Germinal center (tissue), 1 donor: ENCODE measurements at regions not wholly inside any gene's neighbourhood (a gene's known extent, or its start where the extent isn't known, plus 50 kb on each side); places are given as distances from the start of the nearest gene placed in this dataset.

Source experiments
- DNase-seq: peaks from one replicate; pipeline ENCODE4 v3.0.0; 2012; ENCODE audit warnings: mixed read lengths, low spot score

DNA sequence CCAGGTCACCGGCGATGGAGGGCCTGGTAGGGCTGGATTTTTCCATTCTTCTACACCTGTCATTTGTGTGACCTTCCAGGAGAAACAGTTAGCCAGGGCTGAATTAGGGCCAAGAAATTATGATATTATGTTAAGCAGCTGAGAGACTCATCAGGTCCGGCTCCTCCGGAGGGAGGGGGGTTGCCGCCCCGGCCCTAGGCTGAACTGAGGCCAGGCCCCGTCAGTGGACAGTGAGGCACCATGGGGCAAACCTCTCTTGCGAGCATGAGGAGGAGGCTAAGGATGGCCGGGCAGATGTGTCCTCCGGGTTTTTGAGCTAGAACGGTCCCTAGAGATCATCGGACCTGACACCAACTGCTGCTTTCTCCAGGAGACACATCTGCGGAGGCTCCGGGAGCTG is 150.1 kb downstream of the SOX11 start:
- DNase-seq, result no peak

GRCh38 chr2:5845798-5846330 is 153.7 kb downstream of the SOX11 start:
- DNase-seq, result no peak

- no peak for DNase-seq
Measured at GRCh38 chr2:5846881-5847280, 154.7 kb downstream of the SOX11 start.

- no peak for DNase-seq
Measured at GRCh38 chr2:5849562-5849961, 157.4 kb downstream of the SOX11 start.

- no peak for DNase-seq
Measured at GRCh38 chr2:5851410-5851809, 159.2 kb downstream of the SOX11 start.

GRCh38 chr2:5854797-5855196 is 162.6 kb downstream of the SOX11 start:
- DNase-seq, result no peak

DNA sequence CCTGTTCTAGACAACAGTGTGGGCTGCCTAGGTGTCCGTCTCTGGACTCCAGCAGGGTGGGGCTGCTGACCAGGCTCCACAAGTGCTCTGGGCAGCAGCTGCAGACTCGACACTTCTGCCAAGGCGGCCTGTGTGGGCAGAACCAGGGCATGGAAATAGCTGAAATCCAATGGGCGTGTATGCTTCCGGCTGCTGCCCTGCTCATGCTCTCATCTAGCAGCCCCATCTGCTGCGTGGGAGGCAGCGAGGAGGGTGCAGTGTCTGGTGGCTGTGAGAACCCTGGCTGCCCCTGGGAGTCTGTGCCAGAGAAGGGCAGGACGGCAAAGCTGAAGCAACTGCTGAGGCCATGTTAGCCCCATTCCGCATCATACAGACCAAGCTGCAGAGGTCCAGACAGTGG is 174.9 kb downstream of the SOX11 start:
- no peak for DNase-seq

DNA sequence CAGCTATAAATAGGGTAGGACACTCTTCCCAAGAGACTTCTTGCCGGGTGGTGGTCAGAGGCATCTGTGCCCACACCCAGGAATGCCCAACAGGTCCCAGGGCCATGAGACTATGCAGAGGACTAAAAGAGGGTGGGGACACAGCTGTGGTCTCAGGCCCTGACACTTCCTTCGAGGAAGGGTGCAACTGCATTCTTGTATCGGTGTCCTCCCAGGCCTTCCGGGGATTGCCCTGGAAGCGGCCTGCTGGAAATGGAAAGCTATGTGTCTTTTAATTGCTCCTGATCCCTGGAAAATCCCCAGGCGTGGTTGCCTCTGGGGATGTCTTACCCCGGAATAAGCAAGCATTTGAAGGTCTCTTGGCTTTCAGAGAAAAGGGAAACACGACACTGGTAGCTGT is 176.7 kb downstream of the SOX11 start:
- no peak for DNase-seq

GRCh38 chr2:5869936-5870335 is 177.8 kb downstream of the SOX11 start:
- no peak for DNase-seq

DNA sequence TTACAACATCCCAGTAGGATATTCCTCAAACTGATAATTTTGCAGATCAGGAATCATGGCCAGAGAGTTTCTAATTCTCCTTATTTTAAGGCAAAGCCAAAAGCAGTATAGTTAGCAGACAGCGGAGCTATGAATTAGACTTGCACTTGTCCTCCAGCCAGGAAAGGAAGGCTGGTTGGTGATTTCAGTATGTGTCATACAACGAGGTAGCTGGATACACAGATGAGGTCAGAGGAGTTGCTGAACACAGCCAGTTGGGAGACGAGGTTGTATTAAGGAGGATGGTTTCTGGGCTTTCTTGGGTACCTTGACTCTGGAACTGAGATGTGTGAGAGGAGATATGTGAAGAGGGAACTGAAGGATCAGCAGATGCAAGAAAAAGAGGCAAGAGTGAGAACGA is 185.2 kb downstream of the SOX11 start:
- no peak for DNase-seq

DNA sequence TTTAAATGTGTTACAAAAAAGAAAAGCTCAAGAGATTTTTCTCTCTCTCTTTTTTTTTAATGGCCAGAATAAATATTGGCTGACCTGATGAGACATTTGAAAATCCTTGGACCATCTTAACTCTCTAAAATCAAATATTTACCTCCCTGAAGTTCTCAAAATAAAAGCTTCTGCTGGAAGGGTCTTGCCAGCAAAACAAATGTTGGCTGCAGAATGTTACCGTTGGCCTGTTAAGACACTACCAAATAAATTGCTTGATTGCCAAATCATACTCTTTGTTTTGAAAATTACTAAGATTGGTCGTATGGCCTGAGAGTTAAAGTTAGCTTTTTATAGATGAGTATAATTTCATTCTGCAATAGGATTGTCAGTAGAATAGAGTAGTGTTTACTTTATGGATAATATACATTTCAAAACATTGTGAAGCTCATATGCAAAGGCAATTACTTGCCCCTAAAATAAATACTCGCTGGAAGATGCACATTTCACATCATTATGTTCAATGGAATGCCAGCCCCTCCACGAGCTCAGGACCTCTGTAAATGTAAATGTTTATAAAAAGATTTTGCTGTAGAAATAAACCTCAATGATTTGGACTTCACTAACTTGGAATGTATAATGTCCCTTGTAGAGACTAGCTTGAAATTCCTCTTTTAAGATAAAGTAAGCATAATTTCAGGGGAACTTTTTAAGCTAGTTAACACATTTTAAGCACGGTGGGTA is 193.4 kb downstream of the SOX11 start:
- no peak for DNase-seq

DNA sequence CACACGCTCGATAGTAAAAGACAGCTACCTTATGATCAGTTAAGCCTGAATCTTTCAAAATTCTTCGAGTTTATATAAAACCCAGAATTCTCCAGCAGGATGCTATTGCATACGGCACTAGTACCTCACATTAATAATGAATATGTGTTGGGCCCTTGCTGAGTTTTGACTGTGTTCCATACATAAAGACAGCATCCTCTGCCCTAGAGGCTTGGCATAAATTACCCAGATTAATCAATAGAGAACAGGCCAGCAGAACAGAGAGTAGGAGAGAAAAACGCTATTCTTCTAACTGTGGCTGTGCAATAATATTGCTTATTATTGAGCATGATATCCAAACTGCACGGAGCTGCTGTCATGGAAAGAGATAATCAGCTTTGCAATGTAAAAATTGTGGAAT is 194.3 kb downstream of the SOX11 start:
- no peak for DNase-seq

DNA sequence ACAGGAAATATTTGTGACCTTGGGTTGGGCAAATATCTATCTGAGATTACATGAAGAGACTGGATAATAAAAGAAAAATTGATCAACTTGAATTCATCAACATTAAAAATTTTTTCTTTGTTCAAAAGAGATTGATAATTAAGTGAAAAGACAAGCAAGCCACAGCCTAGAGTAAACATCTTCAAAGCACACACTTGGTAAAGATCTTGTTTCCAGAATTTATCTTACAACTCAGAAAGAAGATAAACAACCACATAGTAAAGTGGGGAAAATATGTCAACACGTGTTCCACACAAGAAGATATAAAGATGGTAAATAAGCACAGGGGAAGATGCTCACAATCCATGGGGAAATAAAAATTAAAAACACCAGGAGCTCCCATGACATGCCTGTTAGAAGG is 195.9 kb downstream of the SOX11 start:
- no peak for DNase-seq

- no peak for DNase-seq
Measured at GRCh38 chr2:5889519-5889918, 197.3 kb downstream of the SOX11 start.

GRCh38 chr2:5894355-5894754 is 202.2 kb downstream of the SOX11 start:
- no peak for DNase-seq

GRCh38 chr2:5895284-5895683 is 203.1 kb downstream of the SOX11 start:
- DNase-seq, result no peak

- no peak for DNase-seq
Measured at GRCh38 chr2:5897249-5897648, 205.1 kb downstream of the SOX11 start.

DNA sequence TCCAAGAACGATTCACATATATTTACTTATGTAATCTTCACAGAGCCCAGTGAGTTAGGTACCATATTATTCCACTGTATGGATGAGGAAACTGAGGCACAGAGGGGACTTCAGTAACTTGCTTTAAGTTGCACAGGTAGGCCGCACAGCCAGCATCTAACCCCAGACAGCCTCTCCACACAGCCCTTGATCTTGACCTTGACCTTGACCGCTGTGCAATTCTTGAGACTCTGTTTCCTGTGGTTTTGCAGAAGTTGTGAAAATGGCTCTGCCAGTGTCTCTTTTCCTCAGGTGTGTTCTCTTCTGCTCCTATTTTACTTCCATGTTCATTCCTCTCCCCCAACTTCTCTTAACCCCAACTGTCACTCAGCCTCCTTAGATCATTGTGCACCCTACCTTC is 206.5 kb downstream of the SOX11 start:
- no peak for DNase-seq

GRCh38 chr2:5905661-5906060 is 213.5 kb downstream of the SOX11 start:
- no peak for DNase-seq

- no peak for DNase-seq
Measured at GRCh38 chr2:5908071-5908470, 215.9 kb downstream of the SOX11 start.

GRCh38 chr2:5911718-5912117 is 219.5 kb downstream of the SOX11 start:
- no peak for DNase-seq

- DNase-seq, result no peak
Measured at GRCh38 chr2:5913711-5914395, 221.7 kb downstream of the SOX11 start.

DNA sequence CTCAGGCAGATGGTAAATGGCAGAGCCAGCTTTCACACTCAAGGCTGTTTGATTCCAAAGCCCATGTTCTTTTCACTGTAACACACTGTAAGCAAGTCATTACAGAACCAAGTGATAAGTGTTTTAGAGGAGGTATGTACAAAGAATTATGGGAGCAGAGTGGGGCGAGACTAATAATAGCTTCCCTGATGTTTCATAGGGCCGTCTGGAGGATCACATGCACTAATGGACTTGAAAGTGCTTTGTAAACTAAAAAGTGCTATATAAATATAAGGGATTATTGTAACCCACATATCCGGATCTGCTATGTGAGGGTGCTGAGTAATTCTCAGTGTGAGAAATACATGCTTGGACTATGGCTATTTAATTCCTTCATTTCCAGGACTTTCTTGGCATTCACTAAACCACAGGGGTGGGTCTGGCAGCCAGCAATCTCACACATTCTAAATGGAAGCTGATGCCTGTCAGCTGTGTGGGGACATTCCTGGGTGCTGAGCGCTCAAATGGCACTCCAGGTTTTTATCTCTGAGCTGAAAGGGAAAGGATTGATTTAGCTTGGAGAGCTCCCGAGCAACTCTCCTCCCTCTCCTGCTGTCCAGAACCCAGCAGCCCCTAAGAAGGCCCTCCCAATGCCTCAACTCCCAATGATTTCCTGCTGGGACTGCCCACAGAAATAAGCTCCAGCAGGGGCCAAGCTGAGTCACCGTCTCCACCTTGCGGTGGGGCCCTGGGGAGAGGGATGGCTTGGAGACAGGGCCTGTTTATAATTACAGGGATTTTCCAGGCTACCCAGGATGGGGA is 222.8 kb downstream of the SOX11 start:
- DNase-seq, result no peak
